ENCODE measurements at regions not wholly inside any gene's neighbourhood (a gene's known extent, or its start where the extent isn't known, plus 50 kb on each side); places are given as distances from the start of the nearest gene placed in this dataset.

DNA sequence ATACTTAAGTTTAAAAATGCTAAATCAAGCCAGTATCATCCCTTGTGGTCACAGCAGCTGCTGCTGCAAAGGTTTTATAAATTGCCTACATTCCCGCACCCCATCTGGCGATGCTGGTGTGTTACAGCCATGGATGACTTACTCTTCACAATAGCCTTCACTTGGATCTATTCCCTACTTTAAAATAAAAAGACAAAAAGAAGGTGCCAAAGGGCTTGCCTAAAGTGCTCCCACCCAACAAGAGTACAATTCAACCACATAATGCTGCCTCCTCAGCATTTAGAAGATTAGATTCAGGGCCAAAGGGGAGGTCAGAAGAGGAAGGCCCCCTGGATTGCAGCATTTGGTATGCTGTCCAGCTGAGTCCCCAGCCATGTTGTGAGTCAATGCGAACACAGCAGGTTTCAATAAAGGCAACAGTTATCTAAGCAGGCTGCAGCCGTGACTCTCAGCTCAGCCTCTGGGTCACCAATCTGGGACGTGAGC lies 176.1 kb downstream of the DAD1 start:
- no peak for DNase-seq

DNA sequence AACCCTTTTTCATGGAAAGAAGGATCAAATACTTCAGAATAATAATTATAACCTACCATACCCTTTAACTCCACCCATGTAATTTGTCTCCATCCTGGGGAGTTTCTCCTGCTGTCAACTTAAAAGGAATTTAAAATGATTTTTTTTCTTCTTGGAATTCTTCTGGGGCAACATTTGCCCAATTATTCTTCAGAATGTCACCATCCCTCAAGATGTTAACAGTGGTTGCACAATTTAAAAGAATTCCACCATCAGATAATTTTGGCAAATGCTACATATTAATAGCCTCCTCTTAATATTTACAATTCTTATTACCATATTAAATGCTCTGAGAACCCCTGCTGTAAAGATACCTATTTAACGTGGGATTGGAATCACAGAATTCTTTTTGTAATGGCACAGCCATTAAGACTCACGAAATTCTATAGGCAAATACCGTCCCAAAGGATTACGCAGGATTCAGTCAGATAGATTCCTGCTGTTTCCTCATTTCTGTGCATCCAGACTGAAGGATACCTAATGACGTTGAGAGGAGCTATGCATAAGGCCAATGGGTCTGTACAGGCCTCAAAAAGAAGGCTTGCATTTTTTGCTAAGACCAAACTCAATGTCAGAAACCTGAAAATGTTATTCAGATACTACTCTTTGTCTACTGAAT lies 177.5 kb downstream of the DAD1 start:
- DNase-seq: no peak

DNA sequence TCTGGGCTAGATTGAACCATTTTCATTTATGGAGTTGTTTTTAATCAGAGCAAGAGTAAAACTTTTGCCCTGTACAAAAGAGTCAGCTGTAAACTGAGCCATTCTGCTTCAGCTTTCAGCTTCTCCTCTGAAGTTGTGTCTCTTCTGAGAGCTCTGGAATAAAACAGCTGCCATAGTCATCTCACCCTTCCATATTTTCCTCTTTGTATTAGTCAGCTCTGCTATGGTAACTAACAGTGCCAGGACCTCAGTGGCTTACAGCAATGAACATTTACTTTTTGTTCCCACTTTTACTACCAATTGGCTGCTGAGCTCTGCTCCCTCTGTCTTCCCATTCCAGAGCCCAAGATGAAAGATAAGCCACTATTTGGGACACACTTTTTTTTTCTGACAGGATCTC lies 178.5 kb downstream of the DAD1 start:
- no peak for DNase-seq

DNA sequence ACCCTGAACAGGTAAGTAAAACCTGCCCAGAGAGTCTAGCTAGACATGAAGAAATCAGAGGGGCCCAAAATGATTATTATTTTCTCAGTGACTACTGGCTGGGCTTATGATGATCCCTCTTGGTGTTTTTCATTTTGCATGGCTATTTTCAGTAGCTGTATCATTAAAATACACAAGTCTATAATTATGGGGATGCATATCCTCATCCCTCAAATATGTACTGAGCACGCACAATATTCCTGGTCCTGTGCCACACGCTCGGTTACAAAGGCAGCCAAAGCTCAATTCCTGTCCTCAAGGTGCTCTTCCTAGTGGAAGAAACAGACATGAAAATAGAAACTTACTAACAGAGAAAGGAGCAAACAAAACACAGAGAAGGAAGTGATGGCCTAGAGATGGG lies 180.0 kb downstream of the DAD1 start:
- DNase-seq: no peak

DNA sequence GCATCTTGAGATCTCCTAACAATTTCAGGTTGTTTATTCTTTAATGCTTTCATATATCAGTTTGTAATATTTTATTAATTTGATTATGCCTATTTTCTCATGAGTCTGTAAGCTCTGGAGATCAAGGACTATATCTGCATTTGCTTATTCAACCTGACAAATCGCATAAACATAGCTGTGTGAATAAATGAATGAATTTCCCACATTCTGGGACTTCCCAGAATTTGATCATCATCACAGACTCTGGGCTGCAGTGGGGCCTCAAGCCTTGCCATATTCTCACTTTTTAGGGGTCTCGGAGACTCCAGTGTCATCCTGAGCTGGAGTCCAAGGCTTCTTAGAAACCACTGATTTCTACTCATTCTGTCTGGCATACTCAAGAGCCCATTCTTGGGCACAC lies 180.5 kb downstream of the DAD1 start:
- DNase-seq: peak in 1 of 3 donors; percentile 26

DNA sequence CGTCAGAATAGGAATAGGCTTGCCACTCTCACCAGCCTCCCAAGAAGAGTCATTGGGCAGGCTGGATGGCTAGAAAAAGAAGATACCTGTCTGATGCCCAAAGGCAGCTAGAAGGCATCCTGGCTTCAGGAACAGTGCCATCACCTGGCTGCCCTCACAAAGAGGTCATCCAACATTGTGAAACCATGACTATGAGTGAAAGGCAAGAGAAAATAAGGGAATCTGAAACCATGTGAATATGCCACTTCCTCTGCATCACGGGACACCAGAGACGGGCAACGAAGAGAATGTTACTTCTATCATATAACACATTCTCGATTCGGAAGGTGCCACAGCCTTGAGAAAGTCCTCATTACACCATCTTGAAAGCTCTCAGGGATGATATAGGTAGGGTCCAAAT lies 182.0 kb downstream of the DAD1 start:
- peak; percentile 46 to 66 (median 63) for DNase-seq

DNA sequence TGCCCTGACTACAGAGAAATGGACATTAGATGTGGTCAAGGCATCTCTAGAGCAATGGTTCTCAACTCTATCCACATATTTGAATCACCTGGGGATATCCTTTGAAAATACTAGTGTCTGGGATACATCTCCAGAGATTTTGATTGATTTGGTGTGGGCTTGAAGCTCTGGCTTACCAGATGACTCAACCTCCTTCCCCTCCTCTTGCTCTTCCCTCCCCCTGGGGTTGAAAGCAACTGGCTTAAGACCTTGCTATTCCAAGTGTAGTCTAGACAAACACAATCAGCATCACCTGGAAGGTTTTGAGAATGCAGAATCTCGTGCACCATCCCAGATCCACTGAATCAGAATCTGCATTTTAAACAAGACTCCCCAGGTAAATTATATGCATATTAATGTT lies 183.8 kb downstream of the DAD1 start:
- no peak for DNase-seq

DNA sequence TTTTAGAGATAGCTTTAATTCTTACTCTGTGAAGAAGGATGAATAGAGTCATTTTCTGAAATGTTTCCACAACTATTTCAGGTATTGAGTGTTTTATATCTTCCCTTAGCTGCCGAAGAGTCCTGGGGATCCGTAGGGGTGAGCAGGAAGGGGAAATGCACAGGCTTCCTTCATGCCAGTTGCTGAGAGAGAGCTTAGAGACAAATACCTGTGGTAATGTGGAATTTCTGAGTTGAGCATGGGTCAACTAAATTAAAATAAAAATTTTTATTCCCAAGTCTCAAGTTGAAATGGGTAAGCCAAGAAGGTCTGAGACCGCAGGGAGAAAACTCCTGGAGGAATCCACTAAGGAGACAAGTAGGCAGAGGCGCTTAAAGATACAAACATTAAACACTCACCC lies 185.7 kb downstream of the DAD1 start:
- DNase-seq: no peak

DNA sequence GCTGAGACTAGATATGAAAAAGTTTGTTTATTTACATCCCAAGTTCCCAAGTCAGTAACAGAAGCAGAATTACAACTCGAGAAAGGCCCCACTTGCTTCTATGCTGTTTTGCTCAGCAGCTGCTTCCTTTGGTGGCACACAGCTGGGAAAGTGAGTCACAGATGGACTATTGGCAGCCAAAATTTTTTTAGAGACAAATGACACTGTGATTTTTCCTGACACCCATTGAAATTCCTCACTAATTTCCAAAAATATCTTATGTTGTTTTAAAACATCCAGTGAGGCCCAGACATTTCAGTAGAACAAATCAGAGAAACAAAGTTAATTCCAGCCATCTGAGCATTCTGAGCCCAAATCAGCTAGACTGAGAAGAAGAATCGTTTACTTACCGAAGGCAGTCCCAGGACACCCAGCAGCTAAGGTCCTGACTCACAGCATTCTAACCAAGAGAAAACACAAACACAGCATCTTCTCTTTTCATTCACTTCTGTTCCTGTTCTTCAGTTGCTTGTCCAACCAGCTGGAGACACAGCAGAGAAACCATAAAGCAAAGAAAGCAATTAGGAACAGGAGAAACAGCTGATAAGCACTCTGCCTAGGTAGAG lies 188.3 kb downstream of the DAD1 start:
- no peak for DNase-seq

DNA sequence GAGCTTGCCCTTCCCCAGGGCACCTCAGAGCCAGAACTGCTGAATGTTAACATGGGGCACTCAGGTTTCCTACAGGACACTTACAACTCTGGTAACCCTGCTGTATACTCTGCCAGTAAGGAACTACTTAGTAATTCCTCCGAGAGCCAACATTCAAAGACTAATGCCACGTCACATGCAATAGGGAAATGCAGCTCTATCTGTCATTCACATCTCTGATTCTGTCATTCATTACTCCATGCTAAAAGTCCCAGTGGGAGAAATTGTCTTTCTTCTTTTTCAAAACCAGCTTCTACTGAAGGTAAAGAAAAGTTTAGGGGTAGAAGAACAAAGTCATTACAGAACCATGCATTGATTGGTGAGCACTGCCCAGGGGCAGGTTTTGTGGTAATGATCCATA lies 189.2 kb downstream of the DAD1 start:
- no peak for DNase-seq

DNA sequence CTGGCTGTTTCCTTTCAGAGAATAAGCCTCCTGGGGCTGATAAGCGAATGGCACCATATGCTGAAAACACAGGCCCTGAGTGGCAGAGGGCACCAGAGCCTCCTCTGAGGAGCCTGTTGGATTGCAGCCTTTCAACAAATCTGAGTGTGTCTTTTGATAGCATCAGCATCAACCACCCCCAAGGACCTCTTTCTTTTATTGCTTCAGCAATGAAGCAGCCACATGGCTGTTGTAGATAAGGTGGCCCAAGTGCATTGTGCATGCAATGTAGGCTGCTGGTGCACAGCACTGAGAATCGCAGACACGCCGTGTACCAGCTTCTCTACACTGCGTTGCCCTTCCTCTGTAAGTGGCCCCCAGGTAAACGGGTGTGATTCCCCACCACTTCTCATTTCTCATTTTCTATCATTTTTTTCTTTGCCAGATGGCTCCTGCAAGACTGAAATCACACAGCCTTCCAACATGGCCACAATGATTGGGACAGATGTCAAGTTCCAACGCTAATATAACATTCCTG lies 191.7 kb downstream of the DAD1 start:
- no peak for DNase-seq

DNA sequence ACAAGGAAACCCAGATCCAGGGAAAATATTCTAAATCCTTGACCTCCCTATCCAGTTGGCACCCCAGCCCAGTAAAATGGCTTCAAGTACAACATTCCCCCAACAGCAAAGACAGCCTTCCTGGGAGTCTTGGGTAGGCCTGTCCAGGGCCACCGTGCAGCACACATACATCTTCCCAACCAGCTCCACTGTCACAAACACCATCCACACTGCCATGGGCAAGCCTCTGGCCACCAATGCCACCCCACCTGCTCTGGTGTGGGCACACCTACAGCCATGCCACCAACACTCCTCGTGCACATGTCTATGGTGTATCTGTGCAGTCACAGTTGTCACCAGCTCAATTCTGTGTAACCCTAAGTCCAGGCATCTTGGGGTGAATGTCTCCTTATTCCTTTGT lies 193.2 kb downstream of the DAD1 start:
- DNase-seq: no peak

DNA sequence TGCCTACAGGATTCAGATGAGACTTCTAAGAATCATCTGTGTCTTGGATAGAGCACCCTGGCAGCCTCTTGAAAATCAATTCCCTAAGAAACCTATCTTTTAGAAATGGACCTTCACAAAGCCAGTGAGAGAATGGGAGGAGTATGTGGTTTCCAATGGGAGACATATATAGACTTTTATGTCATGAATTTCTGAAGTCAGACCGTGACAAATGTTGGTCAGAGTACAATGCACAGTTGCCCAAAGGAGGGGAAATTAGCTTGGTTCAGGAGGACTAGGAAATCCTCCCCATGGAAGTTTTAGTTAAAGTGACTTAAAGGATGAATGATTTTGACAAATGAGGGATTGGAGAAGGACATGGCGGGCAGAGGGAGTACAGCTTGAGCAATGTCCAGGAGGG lies 194.4 kb downstream of the DAD1 start:
- no peak for DNase-seq

DNA sequence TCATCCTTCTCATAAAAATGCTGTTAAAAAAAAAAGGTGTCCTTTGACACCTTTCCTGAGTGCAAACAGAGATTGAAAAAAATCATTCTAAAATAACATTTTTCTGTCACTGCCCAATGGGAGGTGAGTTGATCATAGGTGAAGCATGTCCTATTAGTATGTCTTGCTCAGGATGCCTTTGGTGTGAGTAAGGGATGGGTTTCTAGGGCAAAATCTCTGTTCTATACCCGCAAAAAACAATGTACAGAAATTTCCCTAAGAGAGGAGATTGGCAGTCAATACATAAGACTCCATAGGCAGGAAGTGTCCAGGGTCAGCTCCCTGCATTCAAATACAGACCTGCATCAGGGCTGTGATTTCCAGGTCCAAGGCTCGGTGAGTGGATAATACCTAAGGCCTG lies 195.2 kb downstream of the DAD1 start:
- no peak for DNase-seq

DNA sequence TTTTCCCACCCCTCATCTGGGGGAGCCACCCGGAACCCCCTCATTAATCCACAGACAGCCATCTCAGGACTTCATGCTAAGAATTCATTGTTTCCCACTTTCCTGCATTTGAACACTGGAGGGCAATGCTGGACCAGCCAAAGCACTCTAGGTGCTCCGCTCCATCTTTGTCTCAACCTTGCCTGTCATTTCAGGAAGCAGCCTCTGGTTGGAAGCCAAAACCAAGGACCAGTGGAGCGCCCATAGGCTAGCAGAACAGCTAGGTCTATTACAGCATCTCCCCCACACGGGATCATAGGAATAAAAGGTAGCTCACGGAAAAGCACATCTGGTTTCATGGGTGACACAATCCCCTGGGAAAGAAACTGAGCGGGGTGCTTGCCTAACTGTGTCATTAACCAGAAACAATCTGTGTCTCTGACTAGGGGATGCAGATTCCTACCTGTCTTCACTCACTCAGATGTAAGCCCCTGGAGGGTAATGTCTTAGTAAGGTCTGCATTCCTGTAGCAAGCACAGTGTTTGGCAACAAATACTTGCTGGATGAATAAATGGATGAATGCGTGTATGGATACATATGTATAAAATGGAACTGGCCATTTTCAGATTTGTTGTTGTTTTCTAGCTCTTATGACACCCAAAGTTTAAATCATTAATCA lies 197.0 kb downstream of the DAD1 start:
- DNase-seq: peak; percentile 67 to 74 (median 71)

DNA sequence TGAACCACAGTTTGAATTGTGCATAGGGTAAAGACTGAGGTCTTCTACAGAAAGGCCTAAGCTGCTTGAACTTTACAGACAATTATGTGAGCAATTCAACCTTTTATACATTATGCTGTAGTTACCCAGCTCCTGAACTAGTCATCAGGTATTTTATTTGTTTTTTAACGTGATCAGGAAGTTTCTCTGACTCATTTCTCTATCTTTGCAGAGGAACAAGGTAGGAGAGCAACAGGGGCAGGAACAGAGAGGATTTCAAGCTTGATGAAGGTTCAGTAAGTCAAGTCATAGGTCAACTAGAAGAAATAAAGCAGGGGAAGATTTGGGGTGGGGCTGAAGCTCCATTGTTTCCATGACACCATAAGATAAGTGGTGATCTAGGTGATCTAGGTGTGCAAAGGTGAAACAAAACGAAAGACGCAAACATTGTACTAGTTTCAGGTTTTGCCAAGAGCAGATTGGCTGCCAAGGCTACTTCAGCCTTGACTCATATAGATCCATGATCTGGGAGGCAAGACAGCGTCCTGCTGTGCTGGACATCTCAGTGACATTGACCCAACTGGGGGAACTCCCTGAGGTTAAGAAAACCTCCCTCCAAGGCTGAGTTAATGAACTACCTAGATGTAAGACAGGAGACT lies 198.1 kb downstream of the DAD1 start:
- no peak for DNase-seq

DNA sequence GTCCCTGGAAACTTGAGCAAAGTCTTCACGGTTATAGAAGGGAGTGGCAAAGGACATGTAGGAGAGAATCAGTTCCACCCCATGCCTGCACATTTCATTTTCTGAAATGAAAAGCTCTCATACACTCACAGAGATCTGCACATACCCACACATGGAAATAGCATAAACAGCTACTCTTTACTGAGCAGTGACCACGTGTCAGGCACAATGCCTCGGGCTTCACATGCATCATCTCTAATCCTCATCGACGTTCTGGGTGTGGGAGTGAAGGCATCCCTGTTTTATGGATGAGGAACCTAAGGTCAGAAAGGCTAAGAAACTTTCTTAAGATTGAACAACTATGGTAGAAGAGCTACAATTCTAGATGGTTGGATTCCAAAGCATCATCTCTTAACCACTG lies 198.8 kb downstream of the DAD1 start:
- no peak for DNase-seq

DNA sequence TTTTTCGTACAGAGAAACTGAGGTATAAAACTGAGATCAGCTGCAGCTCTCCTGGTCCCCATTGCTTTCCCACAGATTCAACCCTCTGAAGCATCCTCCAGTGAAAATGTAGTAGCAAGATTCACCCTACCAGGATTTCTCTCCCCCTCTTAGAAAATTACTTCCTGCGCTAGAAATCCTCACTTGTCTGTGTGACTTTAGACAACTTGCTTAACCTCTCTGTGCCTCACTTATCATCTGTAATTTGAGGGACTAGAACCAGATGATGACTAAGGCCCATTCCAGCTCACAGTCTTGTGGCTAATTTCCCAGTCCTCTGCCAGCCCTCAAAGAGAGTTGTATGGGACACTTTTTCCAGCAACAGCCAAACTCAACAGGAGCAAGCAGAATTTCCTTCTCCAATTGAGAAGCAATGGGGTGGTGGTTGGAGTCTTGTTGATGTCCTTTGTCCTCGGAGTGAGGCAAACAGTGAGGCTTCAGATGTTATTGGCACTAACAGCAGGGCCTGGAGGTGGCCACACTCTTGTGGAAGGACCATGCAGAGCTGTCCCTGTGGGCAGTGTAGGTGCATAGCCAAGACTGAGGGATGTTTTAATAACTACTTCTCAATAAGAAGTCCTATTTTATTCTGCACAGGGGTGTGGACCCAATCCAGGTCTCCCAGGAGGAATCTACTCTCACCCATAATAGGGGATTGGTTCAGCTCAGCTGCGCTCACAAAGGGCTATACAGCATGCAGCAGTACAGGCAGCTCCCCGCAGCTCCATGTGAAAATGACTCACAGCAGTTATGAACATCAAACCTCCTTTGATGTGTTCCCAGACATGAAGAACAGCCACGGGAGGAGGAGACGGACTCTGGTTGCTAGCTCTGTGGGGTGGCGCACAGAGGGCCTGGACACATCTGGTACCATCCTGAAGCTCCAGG lies 200.1 kb downstream of the DAD1 start:
- DNase-seq: no peak

DNA sequence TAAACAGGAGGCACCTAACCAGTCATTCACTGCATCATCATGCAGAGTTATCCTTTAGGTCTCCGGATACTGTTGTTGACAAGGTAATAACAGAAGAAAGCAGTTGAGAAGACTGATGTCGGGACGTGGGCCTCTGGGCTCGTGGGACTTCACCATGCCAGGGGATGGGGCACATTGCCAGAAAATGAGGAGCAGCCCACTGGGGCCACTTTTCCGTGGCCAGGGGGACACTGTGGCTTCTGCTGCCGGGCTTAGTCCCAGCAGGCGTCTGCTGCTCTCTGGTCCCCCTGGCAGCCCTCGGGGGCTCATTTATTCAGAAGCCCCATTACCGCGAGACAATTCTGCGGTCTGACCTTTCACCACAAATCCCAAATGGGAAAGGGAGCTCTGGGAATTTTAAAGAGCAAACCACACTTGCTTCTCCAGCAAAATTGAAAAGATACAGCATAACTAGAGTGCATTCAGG lies 201.2 kb downstream of the DAD1 start:
- no peak for DNase-seq

DNA sequence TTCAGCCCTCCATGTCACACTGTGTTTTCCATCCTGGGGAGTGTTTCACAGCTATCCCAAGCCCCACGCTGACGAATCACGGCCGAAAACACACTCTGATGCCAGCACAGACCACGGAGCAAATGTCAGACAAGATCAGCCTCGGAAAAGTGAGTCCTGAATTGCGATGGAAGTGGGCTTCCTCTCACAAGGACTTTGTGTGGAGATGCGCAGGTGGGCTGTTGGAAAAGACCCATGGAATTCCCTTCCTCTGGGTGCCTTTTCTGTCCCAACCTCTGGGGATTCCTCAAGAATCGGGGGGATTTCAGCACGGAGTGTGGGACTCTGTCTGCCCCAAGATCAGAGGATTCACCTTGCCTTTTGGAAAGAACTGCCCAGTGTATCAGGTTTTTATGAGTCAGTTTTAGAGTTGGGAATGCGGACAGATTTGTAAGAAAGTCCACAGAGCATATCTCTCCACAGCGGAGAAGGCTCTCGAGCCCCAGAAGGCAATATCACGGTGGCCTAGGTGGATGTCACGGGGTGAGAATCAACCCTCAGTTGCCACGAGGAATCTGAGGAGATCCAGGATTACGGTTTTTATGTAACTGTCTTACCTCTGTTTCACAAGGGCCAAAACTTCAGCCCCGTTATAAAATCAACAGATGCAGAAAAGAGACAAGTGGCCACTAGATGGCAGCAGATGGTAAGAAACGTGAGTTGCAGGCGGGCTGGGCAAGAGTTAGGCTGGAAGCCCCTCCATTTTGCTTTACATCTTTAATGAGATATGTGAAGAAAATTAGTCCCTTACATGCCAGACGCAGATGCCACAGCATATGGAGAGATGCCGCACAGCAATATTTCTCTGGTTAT lies 201.9 kb downstream of the DAD1 start:
- peak; percentile 75 to 87 (median 86) for DNase-seq

DNA sequence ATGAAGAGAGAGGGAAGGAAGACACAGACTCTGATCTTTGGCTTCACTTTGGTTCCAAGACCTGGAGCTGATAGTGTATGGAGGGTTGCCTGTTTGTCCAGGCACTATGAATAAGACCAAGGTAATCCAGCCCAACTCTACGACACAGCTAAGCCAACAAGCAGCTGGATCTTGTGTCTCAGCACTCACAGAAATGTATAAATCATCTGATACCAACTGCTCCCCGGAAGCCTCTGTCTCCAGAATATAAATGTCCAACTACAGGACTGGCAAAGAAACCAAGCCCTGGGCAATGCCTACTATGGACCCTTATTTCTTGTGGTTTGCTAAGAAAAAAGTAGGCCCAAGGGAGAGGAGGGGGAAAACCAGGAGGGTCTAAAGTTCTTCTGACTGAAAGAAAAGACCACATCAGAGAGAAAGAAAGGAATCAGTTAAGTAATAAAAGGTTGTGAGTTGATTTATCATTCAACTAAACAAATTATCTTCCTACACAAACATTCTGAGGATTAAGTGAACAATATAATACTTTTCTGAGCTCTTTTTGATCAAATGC lies 204.0 kb downstream of the DAD1 start:
- no peak for DNase-seq

Data from suppressor macrophage treated with lipopolysaccharide for 1 hour (primary cell).